NOMO-1 (cell line): ENCODE measurements at regions not wholly inside any gene's neighbourhood (a gene's known extent, or its start where the extent isn't known, plus 50 kb on each side); places are given as distances from the start of the nearest gene placed in this dataset.
"Not testable (repeated sequence)": the region's sequence is repeated elsewhere in the genome, so short reads cannot be mapped to it uniquely, and the experiment has no call there.

Experiments used
- DNase-seq, 2 experiments: peaks; one replicate each; lab custom pipeline; 2025; ENCODE audit not compliant: unreplicated experiment in 2 of 2; lab: John Stamatoyannopoulos, UW

DNA sequence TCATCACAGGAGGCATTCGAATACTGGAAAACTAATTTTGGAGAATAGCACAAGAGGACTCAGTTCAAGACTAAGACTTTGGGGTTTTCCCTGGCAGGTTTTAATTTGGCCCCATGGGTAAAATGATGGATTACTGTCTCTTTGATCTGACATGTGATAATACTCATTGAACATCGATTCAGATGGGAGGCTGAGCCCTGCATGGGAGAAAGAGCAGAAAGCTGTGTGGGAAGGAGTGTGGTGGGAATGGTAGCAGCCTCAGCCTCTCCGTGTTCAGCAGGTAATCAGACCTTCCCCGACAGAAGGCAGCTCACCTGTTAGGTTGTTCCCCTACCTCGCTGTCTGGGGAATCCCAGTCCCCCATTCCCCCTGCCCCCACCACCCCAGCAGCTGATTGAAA is 124.7 kb upstream of the TNRC6C start:
- DNase-seq, result no peak

GRCh38 chr17:77834170-77835115 is 124.1 kb upstream of the TNRC6C start:
- peak; percentile 70 to 75 for DNase-seq

DNA sequence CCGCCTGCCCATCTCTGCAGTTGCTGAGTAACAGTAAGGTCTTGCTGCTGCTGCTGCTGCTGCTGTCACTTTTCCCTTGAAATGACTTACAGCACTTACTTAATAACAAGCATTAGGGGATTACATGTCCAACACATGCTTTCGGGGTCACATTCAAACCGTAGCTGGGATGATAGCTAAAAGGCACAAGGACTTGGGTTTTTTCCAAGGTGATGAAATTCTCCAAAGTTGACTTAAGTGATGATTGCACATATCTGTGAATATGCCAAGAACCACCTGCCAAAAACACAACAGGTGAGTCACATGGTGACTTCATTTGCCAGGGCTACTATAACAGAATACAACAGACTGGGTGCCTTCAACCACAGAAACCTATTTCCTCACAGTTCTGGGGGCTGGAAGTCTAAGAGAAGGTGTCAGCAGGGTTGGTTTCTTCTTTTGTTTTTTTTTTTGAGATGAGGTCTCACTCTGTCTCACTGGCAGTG is 121.9 kb upstream of the TNRC6C start:
- DNase-seq, result no peak

GRCh38 chr17:77837072-77837471 is 121.4 kb upstream of the TNRC6C start:
- DNase-seq, result not testable (repeated sequence)

DNA sequence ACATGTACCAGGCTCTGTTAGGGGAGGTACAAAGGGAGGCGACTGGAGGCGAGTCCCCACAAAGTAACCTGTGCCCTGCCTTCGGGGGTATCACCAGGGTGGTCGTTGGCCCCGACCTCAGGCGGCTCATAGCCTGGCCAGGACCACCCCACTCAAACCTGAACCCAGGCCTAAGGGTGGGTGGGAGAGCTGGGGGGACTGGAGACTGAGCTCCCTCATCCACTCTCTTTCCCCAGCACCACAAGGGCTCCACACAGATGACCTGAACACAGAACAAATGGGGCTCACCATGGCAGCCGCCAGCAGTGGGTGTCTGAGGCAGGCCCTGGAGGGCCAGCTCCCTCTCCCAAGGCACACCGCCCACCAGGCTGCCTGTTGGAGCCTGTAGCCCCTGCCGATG is 120.6 kb upstream of the TNRC6C start:
- no peak for DNase-seq

GRCh38 chr17:77838748-77839697 is 119.5 kb upstream of the TNRC6C start:
- DNase-seq, result no peak

DNA sequence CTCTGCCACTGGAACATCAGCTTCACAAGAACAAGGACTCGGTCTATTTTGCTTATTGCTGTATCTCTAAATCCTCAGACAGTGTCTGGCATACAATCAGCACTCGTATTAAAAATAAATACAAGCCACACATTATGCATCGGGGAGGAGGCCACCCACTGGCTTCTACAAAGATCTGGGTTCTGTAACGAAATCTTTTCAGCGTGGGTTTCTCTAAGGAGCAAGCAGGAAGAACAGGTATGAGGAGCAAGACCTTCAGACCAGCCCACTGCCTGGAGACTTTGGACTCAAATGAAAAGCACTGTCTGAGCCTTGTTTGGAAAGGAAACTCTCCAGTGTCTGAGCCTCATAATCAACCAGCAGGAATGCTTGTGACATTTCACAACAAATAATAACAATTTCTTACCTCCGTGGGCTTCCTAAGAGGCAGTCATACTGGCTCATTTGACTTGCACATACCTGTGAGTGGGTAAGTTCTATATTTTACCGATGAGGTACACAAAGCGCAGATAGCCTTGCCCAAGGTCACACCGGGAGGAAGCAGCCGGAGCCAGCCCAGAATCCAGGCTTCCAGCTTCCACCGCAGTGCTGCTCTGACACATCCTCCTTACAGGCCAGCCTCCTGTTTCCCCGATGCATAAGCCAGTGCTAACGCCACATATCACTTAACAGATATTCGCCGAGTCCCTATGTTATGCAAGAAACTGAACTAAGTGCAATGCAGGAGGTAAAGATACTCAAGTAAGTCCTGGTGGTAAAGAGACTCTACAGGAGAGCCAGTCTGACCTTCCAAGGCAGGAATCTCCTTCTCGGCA is 118.6 kb upstream of the TNRC6C start:
- DNase-seq, result no peak

GRCh38 chr17:77840513-77841165 is 117.9 kb upstream of the TNRC6C start:
- DNase-seq, result no peak

- no peak for DNase-seq
Observed at GRCh38 chr17:77841742-77842527, 116.6 kb upstream of the TNRC6C start.

DNA sequence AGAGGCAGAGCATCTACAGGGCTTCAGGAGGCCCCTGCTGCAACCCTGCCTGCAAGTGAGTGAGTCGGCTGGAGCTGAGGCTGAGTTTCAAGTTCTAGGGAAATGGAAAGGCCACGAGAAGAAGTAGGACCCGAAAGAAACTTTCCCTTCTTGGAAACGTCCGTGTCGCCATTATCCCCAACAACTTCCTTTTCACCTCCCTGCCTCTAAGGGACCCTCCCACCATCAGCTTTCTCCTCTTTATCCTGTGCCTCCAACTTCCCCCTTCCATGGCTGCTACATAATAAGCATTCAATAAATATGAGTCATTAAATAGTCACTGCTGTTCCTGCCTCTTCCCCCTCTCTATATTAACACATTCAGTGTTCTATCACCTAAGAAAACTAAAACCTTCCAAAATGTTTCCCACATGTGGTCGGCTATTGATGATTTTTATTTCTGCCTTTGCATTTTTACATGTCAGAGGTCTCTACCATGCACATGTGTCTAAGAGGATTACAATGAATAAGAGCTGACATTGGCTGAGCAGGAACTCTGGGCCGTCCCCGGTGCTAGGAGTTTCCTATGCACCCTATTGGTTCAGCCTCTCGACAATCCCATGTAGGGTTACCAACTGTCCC is 115.9 kb upstream of the TNRC6C start:
- DNase-seq, result peak; percentile 44 to 65

DNA sequence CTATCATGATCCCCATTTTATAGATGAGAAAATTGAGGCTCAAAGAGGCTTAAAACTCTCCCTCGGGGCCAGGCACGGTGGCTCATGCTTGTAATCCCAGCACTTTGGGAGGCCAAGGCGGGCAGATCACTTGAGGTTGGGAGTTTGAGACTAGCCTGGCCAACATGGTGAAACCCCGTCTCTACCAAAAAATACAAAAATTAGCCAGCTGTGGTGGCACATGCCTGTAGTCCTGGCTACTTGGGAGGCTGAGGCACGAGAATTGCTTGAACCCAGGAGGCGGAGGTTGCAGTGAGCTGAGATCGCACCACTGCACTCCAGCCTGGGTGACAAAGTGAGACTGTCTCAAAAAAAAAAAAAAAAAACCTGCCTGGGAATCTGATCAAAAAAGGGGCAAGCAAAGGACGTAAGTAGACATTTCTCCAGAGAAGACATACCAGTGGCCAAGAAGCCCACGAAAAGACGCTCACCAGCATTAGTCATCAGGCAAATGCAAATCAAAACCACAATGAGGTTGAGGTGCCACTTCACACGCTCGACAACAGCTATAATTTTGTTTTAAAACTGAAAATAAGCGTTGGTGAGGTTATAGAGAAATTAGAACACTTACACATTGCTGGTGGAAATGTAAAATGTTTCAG is 115.1 kb upstream of the TNRC6C start:
- peak; percentile 47 to 74 for DNase-seq

GRCh38 chr17:77843896-77844295 is 114.6 kb upstream of the TNRC6C start:
- no peak for DNase-seq

DNA sequence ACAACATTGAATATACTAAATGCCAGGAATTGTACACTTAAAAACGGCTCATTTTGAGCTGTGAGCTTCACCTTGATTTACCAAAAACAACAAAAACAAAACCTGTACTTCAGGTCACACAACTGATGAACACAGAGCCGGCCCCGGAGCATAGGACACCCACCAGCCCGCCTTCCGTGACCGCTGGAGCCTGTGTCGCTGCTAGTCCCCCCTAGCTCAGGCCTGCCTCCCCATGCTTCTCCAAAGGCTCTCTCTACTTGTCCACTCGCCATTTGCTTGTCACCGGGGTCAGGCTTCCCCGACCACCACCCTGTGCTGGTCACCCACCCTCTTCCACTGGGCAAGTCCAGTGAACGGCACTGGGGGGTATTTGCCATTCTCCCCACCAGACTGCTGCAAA is 113.8 kb upstream of the TNRC6C start:
- no peak for DNase-seq

GRCh38 chr17:77845541-77846225 is 112.8 kb upstream of the TNRC6C start:
- no peak for DNase-seq

DNA sequence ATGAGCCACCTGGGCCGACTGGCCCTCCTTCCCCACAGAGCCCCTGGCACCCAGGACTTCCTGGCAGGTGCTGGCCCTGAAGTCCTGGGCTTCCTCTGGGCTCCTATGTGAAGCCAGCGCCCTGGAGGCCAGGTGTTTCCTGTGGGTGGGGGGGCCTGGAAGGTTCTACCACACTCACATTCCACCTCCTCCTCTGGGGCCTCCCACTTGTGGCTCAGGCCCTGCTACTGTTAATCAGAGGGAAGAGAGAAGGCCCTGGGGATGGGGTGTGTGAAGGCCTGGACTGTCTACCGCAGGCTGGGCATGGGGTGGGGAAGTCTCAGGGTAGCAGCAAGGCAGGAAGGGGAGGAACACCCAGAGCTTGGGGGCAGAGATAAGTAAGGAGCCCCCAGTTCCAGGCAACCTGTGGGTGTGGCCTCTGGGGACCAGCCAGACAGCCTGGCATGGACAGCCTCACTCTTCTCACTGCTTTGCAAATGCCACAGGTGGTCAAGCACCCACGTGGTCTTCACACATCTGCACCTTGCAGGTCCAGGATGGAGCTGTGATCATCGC is 111.9 kb upstream of the TNRC6C start:
- no peak for DNase-seq

- DNase-seq, result no peak
Observed at GRCh38 chr17:77847221-77848085, 111.0 kb upstream of the TNRC6C start.
